OCI-LY1 (cell line): ENCODE measurements at regions not wholly inside any gene's neighbourhood (a gene's known extent, or its start where the extent isn't known, plus 50 kb on each side); places are given as distances from the start of the nearest gene placed in this dataset.

Experiments
- H2AFZ ChIP-seq: fragments of 200-600 bp; sonication (generic), shearing (Covaris generic); 2 replicates; pipeline ENCODE4 v1.6.0; 2014; ENCODE audit warnings: antibody characterized with exemption, mild to moderate bottlenecking, low read length
- H3F3A ChIP-seq: fragments of 200-600 bp; sonication (generic), shearing (Covaris generic); 2 replicates; pipeline ENCODE4 v1.6.0; 2014; ENCODE audit warnings: mild to moderate bottlenecking, antibody characterized with exemption, low read length, moderate library complexity; ENCODE audit not compliant: insufficient read depth
- H3K27ac ChIP-seq: fragments of 200-600 bp; sonication (generic); 2 replicates; pipeline ENCODE4 v1.5.1; 2014; ENCODE audit warnings: low read length, mixed run types, mild to moderate bottlenecking, low read depth; ENCODE audit not compliant: poor library complexity, severe bottlenecking
- H3K27me3 ChIP-seq: fragments of 200-600 bp; sonication (generic); 2 replicates; pipeline ENCODE4 v1.6.0; 2014; ENCODE audit warnings: antibody characterized with exemption, mild to moderate bottlenecking, low read length, moderate library complexity; ENCODE audit not compliant: insufficient read depth
- H3K36me3 ChIP-seq: fragments of 200-600 bp; sonication (generic); 2 replicates; pipeline ENCODE4 v1.6.1; 2014; ENCODE audit warnings: mild to moderate bottlenecking, antibody characterized with exemption, low read length, moderate library complexity, mixed read lengths; ENCODE audit not compliant: insufficient read depth
- H3K4me1 ChIP-seq: fragments of 200-600 bp; sonication (generic); 2 replicates; pipeline ENCODE4 v1.5.1; 2014; ENCODE audit warnings: mild to moderate bottlenecking, low read length, moderate library complexity; ENCODE audit not compliant: insufficient read depth, severe bottlenecking
- H3K4me2 ChIP-seq: fragments of 200-600 bp; sonication (generic), shearing (Covaris generic); 2 replicates; pipeline ENCODE4 v1.6.1; 2014; ENCODE audit warnings: low read length
- H3K4me3 ChIP-seq: fragments of 200-600 bp; sonication (generic); 2 replicates; pipeline ENCODE4 v1.5.1; 2014; ENCODE audit warnings: low read length, low read depth, mild to moderate bottlenecking, mixed read lengths; ENCODE audit not compliant: poor library complexity, severe bottlenecking
- H3K79me2 ChIP-seq: fragments of 200-600 bp; shearing (Covaris generic); 2 replicates; pipeline ENCODE4 v1.6.1; 2016; ENCODE audit warnings: mixed run types, low read length, mixed read lengths; ENCODE audit not compliant: insufficient read depth
- H3K9ac ChIP-seq: fragments of 200-600 bp; sonication (generic), shearing (Covaris generic); 2 replicates; pipeline ENCODE4 v1.6.1; 2014; ENCODE audit warnings: mild to moderate bottlenecking, low read length, mixed read lengths
- H3K9me2 ChIP-seq: fragments of 200-600 bp; sonication (generic), shearing (Covaris generic); 2 replicates; pipeline ENCODE4 v1.6.1; 2014; ENCODE audit warnings: low read depth, mild to moderate bottlenecking, low read length, mixed read lengths
- H3K9me3 ChIP-seq: fragments of 200-600 bp; shearing (Covaris generic); 2 replicates; pipeline ENCODE4 v1.6.1; 2014; ENCODE audit warnings: low read length, mixed read lengths
- H4K20me1 ChIP-seq: fragments of 200-600 bp; sonication (generic), shearing (Covaris generic); 2 replicates; pipeline ENCODE4 v1.6.0; 2016; ENCODE audit warnings: mild to moderate bottlenecking, low read length; ENCODE audit not compliant: insufficient read depth
- CTCF ChIP-seq: fragments of 200-600 bp; sonication (generic), shearing (Covaris generic); IDR thresholded peaks from 2 replicates; pipeline ENCODE4 v1.5.1; 2017; ENCODE audit warnings: mild to moderate bottlenecking, antibody characterized with exemption, low read length, moderate library complexity, mixed read lengths
- EZH2 ChIP-seq: fragments of 200-600 bp; sonication (generic), shearing (Covaris generic); IDR thresholded peaks from 2 replicates; pipeline ENCODE4 v1.8.0; 2017; ENCODE audit warnings: borderline replicate concordance, mixed run types, mild to moderate bottlenecking, antibody characterized with exemption, low read length, moderate library complexity, mixed read lengths

- H2AFZ ChIP-seq: no peak overlapping the region
- TF ChIP-seq EZH2 (no peak), CTCF (no peak)
- H3K9me3 ChIP-seq: no peaks in the 10 kb centered on the region
- H3K36me3 ChIP-seq: no peaks in the 10 kb centered on the region
- no peaks in the 10 kb centered on the region for H3F3A ChIP-seq
- no peaks in the 10 kb centered on the region for H3K9me2 ChIP-seq
- H4K20me1 ChIP-seq: no peaks in the 10 kb centered on the region
- no peak overlapping the region for H3K4me3 ChIP-seq
- no peak overlapping the region for H3K9ac ChIP-seq
- H3K27ac ChIP-seq: no peak overlapping the region
- H3K79me2 ChIP-seq: no peaks in the 10 kb centered on the region
- H3K4me2 ChIP-seq: no peak overlapping the region
- H3K4me1 ChIP-seq: no peaks in the 10 kb centered on the region
- no peaks in the 10 kb centered on the region for H3K27me3 ChIP-seq
These were observed 1061.4 kb downstream of the OTOL1 start for GRCh38 chr3:162558016-162558415.

- no peak overlapping the region for H3K4me2 ChIP-seq
- H3K36me3 ChIP-seq: no peaks in the 10 kb centered on the region
- H3K27ac ChIP-seq: no peak overlapping the region
- no peak overlapping the region for H2AFZ ChIP-seq
- H3K9me2 ChIP-seq: no peaks in the 10 kb centered on the region
- H3F3A ChIP-seq: no peaks in the 10 kb centered on the region
- H4K20me1 ChIP-seq: no peaks in the 10 kb centered on the region
- H3K4me1 ChIP-seq: no peaks in the 10 kb centered on the region
- no peaks in the 10 kb centered on the region for H3K79me2 ChIP-seq
- no peak overlapping the region for H3K9ac ChIP-seq
- H3K4me3 ChIP-seq: no peak overlapping the region
- TF ChIP-seq CTCF (no peak), EZH2 (no peak)
- H3K9me3 ChIP-seq: no peaks in the 10 kb centered on the region
- H3K27me3 ChIP-seq: no peaks in the 10 kb centered on the region
These were observed 1072.1 kb downstream of the OTOL1 start for GRCh38 chr3:162568706-162569105.

GRCh38 chr3:162569314-162569713, 1072.7 kb downstream of the OTOL1 start:
- Histone ChIP-seq H3K79me2 (no peaks in the 10 kb centered on the region), H2AFZ (no peak overlapping the region), H3K27me3 (no peaks in the 10 kb centered on the region), H3K9me3 (no peaks in the 10 kb centered on the region), H3K4me1 (no peaks in the 10 kb centered on the region), H3K9me2 (no peaks in the 10 kb centered on the region), H3K4me2 (no peak overlapping the region), H3K27ac (no peak overlapping the region), H3K4me3 (no peak overlapping the region), H3K9ac (no peak overlapping the region), H4K20me1 (no peaks in the 10 kb centered on the region), H3K36me3 (no peaks in the 10 kb centered on the region), H3F3A (no peaks in the 10 kb centered on the region)
- no peak for TF ChIP-seq EZH2
- no peak for TF ChIP-seq CTCF
